C4-2B (cell line): ENCODE measurements at regions not wholly inside any gene's neighbourhood (a gene's known extent, or its start where the extent isn't known, plus 50 kb on each side); places are given as distances from the start of the nearest gene placed in this dataset.

Source experiments
- CTCF ChIP-seq: fragments of 450-650 bp; conservative IDR thresholded peaks from 2 replicates; pipeline ENCODE4 v1.5.1; 2017; ENCODE audit warnings: mild to moderate bottlenecking
- ZFX ChIP-seq: fragments of 450-650 bp; IDR thresholded peaks from 2 replicates; pipeline ENCODE4 v1.6.1; 2017

GRCh38 chr1:199453723-199454122, 573.8 kb upstream of the NR5A2 start:
- TF ChIP-seq CTCF, result no peak
- no peak for TF ChIP-seq ZFX
